IPS DF 6.9 (cell line): ENCODE measurements at regions not wholly inside any gene's neighbourhood (a gene's known extent, or its start where the extent isn't known, plus 50 kb on each side); places are given as distances from the start of the nearest gene placed in this dataset.
"Not testable (repeated sequence)": the region's sequence is repeated elsewhere in the genome, so short reads cannot be mapped to it uniquely, and the experiment has no call there.

ENCODE experiments used
- DNase-seq: peaks from one replicate; pipeline ENCODE4 v3.0.0-alpha.2; 2013; ENCODE audit warnings: low read depth, low spot score
- H3K27ac ChIP-seq: one replicate; pipeline ENCODE4 v1.5.1; 2013; ENCODE audit warnings: low read length, control low read depth
- H3K27me3 ChIP-seq: 2 replicates; pipeline ENCODE4 v1.6.1; 2013; ENCODE audit warnings: mild to moderate bottlenecking, low read length; ENCODE audit not compliant: control insufficient read depth, insufficient read depth
- H3K36me3 ChIP-seq: 2 replicates; pipeline ENCODE4 v1.6.1; 2013; ENCODE audit warnings: low read length; ENCODE audit not compliant: control insufficient read depth, insufficient read depth
- H3K4me1 ChIP-seq: 2 replicates; pipeline ENCODE4 v1.6.1; 2013; ENCODE audit warnings: low read length; ENCODE audit not compliant: control insufficient read depth, insufficient read depth
- H3K4me3 ChIP-seq: 2 replicates; pipeline ENCODE4 v1.5.1; 2013; ENCODE audit warnings: mild to moderate bottlenecking, low read length
- H3K9me3 ChIP-seq: 2 replicates; pipeline ENCODE4 v1.6.1; 2013; ENCODE audit warnings: low read length, inconsistent platforms; ENCODE audit not compliant: control insufficient read depth, insufficient read depth
- WGBS: extraction: QIAGEN DNeasy Blood & Tissue Kit; methylation state at CpG from one replicate; pipeline ENCODE4 v1.1.7; 2013; ENCODE audit warnings: mixed read lengths, missing lambda C conversion rate; ENCODE audit not compliant: insufficient read length, insufficient coverage; 5-methylcytosine and 5-hydroxymethylcytosine counted together

DNA sequence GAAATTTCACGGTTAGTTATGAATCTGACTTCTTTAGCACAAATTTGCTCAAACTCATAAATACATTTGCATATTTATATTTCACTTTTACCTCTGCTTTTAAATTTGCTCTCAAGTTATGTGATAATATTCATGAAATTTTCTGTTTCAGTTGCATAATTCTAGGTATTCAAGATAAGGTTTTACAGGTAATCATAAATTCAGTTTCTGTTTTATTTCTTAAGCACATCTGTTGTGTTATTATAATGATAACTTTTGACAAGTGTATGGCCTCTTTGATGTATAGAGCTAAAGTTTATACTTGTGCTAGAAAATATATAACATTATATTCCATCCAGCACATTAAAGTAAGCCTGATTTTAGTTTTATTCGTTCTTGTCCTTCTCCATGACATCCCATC lies 308.1 kb downstream of the SLC7A11 start:
- Histone ChIP-seq H3K9me3 (no peaks in the 10 kb centered on the region), H3K27ac (no peak overlapping the region), H3K4me1 (no peaks in the 10 kb centered on the region), H3K4me3 (no peak overlapping the region), H3K36me3 (no peaks in the 10 kb centered on the region), H3K27me3 (no peaks in the 10 kb centered on the region)
- DNase-seq = no peak
- no CpG with 5 or more reads among the region's 2 CpGs for WGBS

DNA sequence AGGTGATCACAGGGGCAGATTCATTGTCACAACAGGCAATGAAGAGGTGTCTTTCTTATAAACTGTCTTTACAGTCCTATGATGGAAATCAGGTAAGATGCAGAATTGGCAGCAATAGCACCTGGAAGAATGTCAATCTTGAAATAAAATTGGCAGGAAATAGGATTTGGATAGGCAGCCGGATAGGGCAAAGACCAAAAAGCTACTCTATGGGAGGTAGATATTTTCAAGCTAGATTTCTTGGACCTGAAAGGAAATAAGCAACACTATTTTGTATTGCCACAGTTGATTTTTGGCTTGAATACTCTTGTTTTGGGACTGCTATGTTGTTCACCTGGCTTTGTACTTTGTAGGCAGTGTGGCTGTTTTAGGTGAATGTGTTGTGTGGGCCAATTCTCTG lies 314.2 kb downstream of the SLC7A11 start:
- H3K27me3 ChIP-seq = no peaks in the 10 kb centered on the region
- no CpG with 5 or more reads among the region's 1 CpG for WGBS
- no peak overlapping the region for H3K27ac ChIP-seq
- H3K36me3 ChIP-seq = no peaks in the 10 kb centered on the region
- no peak for DNase-seq
- H3K9me3 ChIP-seq = no peaks in the 10 kb centered on the region
- H3K4me3 ChIP-seq = no peak overlapping the region
- no peaks in the 10 kb centered on the region for H3K4me1 ChIP-seq

DNA sequence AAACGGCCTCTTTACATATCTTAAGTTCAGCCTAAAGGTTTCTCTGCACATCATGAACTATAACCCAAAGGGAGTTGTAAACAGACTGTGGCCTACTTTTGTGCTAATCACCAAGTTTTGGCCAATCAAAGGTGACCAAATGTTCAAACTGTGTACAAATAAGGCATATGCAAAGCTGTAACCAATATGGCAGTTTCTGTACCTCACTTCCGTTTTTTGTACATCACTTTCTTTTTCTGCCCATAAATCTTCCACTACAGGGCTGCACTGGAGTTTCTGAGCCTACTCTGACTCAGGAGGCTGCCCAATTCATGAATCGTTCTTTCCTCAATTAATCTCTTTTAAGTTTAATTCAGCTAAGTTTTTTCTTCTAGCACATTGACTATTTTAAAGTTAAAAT lies 318.7 kb downstream of the SLC7A11 start:
- no peak for DNase-seq
- Histone ChIP-seq H3K27ac (no peak overlapping the region), H3K4me3 (no peak overlapping the region), H3K4me1 (no peaks in the 10 kb centered on the region), H3K27me3 (no peaks in the 10 kb centered on the region), H3K9me3 (no peaks in the 10 kb centered on the region), H3K36me3 (no peaks in the 10 kb centered on the region)
- no CpG with 5 or more reads among the region's 3 CpGs for WGBS

DNA sequence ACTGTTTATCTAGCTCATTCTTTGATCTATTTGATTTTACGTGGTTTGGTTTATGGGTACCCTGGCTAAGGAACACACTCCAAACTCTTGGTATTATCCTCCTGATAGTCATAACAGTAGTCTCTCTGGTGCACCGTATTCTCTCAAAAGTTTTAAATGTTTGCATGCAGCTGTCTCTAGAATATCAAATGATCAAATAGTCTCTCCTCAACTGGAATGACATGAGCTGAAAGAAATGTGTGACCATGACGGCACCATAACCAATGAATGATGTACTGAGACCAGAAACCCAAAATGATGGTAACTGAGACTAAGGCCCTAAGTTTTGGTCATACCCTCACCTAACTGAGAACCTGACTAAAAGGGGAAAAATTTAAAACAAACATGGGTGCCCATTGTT lies 319.4 kb downstream of the SLC7A11 start:
- no CpG with 5 or more reads among the region's 3 CpGs for WGBS

DNA sequence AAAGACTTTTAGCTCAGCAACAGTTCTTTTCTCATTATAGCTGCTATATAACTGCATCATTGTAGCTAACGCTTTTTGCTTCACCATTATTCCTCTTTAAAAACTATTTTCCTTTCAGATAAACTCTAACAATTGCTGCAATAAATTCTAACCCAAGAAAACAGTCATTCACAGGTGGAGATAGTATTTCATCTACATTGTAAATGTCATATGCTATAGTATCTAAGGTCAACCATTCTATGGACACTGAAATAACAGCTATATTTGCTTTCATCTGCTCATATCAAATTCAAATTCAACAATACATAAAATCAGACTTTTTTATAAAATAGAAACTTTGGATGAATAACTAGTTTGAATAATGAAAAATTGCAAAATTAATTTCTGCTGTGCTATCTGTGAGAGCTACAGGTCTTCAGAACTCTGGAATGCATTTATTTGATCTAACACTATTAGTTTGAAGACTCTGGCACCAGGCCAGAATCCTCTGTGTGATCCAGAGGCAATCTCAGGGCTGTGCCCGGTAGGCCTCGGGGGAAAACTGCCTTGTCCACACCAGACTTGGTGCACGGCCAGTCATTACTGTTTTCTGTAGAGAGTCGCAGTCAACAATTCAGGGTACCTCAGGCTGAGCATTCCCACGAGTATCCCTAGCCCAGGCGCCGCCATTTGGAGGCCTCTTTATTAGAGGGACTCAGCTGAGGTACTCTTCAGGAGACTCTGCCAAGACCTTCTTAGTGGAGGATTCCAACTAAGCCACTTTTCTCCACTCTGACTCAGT lies 332.4 kb downstream of the SLC7A11 start:
- Histone ChIP-seq H3K36me3 (no peaks in the 10 kb centered on the region), H3K9me3 (no peaks in the 10 kb centered on the region), H3K4me3 (no peak overlapping the region), H3K27ac (no peak overlapping the region), H3K27me3 (no peaks in the 10 kb centered on the region), H3K4me1 (no peaks in the 10 kb centered on the region; the same call in 1 of the 2 replicates)
- 100% methylated on average over 1 of the region's 8 CpGs for WGBS
- peak; percentile 0 for DNase-seq

More for the DNA sequence above, 319.4 kb downstream of the SLC7A11 start:
- DNase-seq = no peak
- no peaks in the 10 kb centered on the region for H3K36me3 ChIP-seq
- no peak overlapping the region for H3K27ac ChIP-seq
- no peaks in the 10 kb centered on the region for H3K9me3 ChIP-seq
- H3K4me1 ChIP-seq = no peaks in the 10 kb centered on the region
- H3K27me3 ChIP-seq = no peaks in the 10 kb centered on the region
- H3K4me3 ChIP-seq = no peak overlapping the region

DNA sequence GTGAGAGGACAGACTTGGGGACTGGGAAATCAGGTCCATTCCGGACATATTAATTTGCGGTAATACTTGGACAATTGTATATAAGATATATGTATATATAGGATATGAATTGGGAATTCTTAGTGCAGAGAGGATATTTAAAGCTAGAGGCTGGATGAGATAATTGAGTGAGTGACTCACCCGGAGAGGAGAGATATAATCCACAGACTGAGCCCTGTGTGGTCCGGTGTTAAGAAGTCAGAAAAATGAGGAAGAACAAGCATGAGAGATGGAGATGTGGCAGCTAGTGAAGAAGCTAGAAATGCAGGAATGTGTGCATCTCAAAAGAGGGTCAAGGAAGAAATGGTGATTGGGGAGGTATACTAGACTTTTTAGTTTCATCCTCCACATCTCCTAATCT lies 336.2 kb downstream of the SLC7A11 start:
- no peak overlapping the region for H3K27ac ChIP-seq
- no CpG with 5 or more reads among the region's 4 CpGs for WGBS

DNA sequence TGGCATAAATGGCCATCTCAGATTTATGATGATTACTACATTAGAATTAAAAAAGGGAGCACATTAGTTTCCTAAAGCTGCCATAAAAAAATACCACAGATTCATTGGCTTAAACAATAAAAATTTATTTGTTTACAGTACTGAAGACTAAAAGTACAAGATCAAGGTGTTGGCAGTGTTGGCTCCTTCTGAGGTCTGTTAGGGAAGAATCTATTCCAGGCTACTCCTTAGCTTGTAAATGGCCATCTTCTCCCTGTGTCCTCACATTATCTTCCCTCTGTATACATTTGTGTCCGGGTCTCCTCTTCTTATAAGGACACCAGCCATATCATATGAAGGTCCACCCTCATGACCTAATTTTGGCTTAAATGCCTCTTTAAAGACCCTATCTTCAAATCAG lies 341.0 kb downstream of the SLC7A11 start:
- Histone ChIP-seq H3K4me3 (no peak overlapping the region), H3K36me3 (no peaks in the 10 kb centered on the region), H3K9me3 (no peaks in the 10 kb centered on the region), H3K27me3 (no peaks in the 10 kb centered on the region), H3K27ac (no peak overlapping the region), H3K4me1 (no peaks in the 10 kb centered on the region)
- DNase-seq = no peak
- WGBS = no CpG with 5 or more reads among the region's 1 CpG

More for the DNA sequence above, 336.2 kb downstream of the SLC7A11 start:
- H3K4me3 ChIP-seq = no peak overlapping the region
- no peak for DNase-seq
- no peaks in the 10 kb centered on the region for H3K9me3 ChIP-seq
- no peaks in the 10 kb centered on the region for H3K36me3 ChIP-seq
- H3K4me1 ChIP-seq = no peaks in the 10 kb centered on the region; the same call in 1 of the 2 replicates
- H3K27me3 ChIP-seq = no peaks in the 10 kb centered on the region

DNA sequence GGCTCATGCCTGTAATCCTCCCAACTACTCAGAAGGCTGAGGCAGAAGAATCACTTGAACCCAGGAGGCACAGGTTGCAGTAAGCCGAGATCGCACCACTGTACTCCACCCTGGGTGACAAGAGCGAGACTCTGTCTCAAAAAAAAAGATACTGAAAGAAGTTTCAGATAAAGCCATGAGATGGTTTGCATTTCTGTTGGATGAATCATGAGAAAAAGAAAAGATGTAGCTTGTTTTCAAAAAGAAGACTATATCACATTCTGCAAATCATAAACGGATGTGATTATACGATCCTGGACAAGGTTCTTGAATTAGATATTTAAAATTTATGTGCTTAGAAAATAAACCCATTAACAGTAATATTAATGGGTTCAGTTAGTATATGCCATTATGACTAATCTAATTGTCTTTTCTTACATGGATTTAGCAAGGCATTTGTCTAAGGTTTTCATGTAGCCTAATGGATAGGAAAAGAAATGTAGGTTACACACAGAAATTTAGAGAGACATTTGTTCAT lies 345.9 kb downstream of the SLC7A11 start:
- Histone ChIP-seq H3K4me1 (no peaks in the 10 kb centered on the region), H3K9me3 (no peaks in the 10 kb centered on the region), H3K36me3 (no peaks in the 10 kb centered on the region), H3K4me3 (no peak overlapping the region), H3K27me3 (no peaks in the 10 kb centered on the region), H3K27ac (no peak overlapping the region)
- no peak for DNase-seq
- WGBS = no CpG with 5 or more reads among the region's 5 CpGs

DNA sequence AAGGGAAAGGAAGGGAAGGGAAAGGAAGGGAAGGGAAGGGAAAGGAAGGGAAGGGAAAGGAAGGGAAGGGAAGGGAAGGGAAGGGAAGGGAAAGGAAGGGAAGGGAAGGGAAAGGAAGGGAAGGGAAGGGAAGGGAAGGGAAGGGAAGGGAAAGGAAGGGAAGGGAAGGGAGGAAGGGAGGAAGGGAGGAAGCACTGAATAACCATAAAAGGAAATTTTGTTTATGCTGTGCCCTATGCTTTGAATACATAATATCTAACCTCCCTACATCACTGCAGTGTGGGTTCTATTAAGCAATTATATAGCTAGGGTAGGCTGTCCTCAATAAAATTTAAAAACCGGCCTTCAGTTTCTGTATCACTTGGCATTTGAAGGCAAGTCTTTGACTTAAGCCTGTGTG lies 346.6 kb downstream of the SLC7A11 start:
- not testable (repeated sequence) for H3K27me3 ChIP-seq, H3K9me3 ChIP-seq, H3K4me3 ChIP-seq, H3K36me3 ChIP-seq, DNase-seq, H3K27ac ChIP-seq, H3K4me1 ChIP-seq
- WGBS = no CpG with 5 or more reads among the region's 1 CpG

DNA sequence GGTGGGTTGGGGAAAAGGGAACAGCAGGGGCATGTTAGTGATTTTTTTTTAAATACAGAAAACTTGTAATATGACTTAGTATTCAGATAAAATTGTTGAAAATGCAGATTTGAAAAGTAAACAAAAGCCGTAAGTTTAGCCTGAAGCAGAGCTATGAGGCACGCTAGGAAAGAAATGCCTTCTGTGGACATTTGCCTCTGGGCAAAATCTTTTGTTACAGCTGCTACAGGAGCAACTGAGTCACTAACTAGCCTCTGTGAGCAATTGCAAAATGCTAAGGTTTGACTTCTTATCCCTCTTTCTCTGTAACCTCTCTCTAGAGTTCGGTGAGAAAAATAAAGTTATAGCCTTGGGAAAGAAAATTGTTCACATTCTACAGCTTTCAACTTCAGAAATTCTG lies 350.0 kb downstream of the SLC7A11 start:
- no peak overlapping the region for H3K27ac ChIP-seq
- H3K4me3 ChIP-seq = no peak overlapping the region
- H3K36me3 ChIP-seq = no peaks in the 10 kb centered on the region
- H3K9me3 ChIP-seq = no peaks in the 10 kb centered on the region
- DNase-seq = no peak
- no CpG with 5 or more reads among the region's 3 CpGs for WGBS
- H3K4me1 ChIP-seq = no peaks in the 10 kb centered on the region
- no peaks in the 10 kb centered on the region for H3K27me3 ChIP-seq

DNA sequence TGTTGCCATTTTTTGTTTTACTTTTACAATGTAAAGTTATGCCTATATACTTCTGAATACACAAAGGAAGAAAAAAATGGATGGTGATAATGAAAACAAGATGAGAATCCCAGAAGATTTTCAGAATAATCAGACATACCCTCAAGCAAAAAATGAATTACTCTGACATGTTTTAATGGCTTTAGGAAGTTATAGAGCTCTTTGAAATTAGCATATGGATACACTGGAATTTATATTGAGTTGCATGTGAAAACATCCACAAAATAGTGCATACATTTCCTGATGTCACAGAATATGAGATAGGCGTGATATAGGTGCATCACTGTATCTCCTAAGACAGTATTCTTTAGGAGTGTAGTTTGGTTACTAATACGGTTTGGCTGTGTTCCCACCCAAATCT lies 351.3 kb downstream of the SLC7A11 start:
- Histone ChIP-seq H3K4me3 (no peak overlapping the region), H3K36me3 (no peaks in the 10 kb centered on the region), H3K27me3 (no peaks in the 10 kb centered on the region), H3K4me1 (no peaks in the 10 kb centered on the region), H3K27ac (no peak overlapping the region), H3K9me3 (no peaks in the 10 kb centered on the region)
- WGBS = no CpG with 5 or more reads among the region's 2 CpGs
- no peak for DNase-seq
